A673 (cell line): ENCODE measurements at regions not wholly inside any gene's neighbourhood (a gene's known extent, or its start where the extent isn't known, plus 50 kb on each side); places are given as distances from the start of the nearest gene placed in this dataset.

Source experiments
- BruUV-seq: library from RNA; stranded (reverse); fragments of 400-500 nt; replicated peaks from 2 replicates; lab custom pipeline; 2021; lab: Mats Ljungman, UMichigan
- CTCF ChIA-PET: fragments of 300-600 bp; sonication (Branson Sonifier 250); formaldehyde crosslinking; loops from one replicate; lab custom pipeline; 2022; ENCODE audit warnings: antibody characterized with exemption; lab: Charles Lee
- POLR2A ChIA-PET: fragments of 300-600 bp; sonication (Branson Sonifier 250); formaldehyde crosslinking; loops from one replicate; lab custom pipeline; 2022; ENCODE audit warnings: antibody characterized with exemption; ENCODE audit not compliant: low non-redundant PET; lab: Charles Lee
- DNase-seq: peaks from one replicate; pipeline ENCODE4 v3.0.0-alpha.2; 2015; ENCODE audit warnings: low spot score
- H3K27ac ChIP-seq: fragments of 200-600 bp; sonication (generic); 2 replicates; pipeline ENCODE4 v1.5.1; 2016; ENCODE audit warnings: mixed run types, low read depth, mild to moderate bottlenecking, mixed read lengths, antibody characterized with exemption, low read length; ENCODE audit not compliant: poor library complexity, severe bottlenecking
- H3K27me3 ChIP-seq: fragments of 200-600 bp; sonication (generic); replicated peaks from 2 replicates; pipeline ENCODE4 v1.6.1; 2017; ENCODE audit warnings: mixed run types, low read depth, mild to moderate bottlenecking, mixed read lengths, antibody characterized with exemption, low read length; ENCODE audit not compliant: insufficient read depth, poor library complexity
- H3K36me3 ChIP-seq: fragments of 200-600 bp; sonication (generic); 2 replicates; pipeline ENCODE4 v1.6.1; 2016; ENCODE audit warnings: mixed run types, mild to moderate bottlenecking, mixed read lengths, antibody characterized with exemption, low read length; ENCODE audit not compliant: insufficient read depth, poor library complexity, severe bottlenecking
- H3K4me1 ChIP-seq: fragments of 200-600 bp; sonication (generic); 2 replicates; pipeline ENCODE4 v1.6.1; 2017; ENCODE audit warnings: mixed run types, mild to moderate bottlenecking, mixed read lengths, antibody characterized with exemption, low read length; ENCODE audit not compliant: insufficient read depth, poor library complexity, severe bottlenecking
- H3K4me3 ChIP-seq: fragments of 200-600 bp; sonication (generic); 2 replicates; pipeline ENCODE4 v1.5.1; 2016; ENCODE audit warnings: low read depth, mixed run types, mild to moderate bottlenecking, mixed read lengths, low read length; ENCODE audit not compliant: poor library complexity, severe bottlenecking
- H3K9me3 ChIP-seq: fragments of 200-600 bp; sonication (generic); 2 replicates; pipeline ENCODE4 v1.6.1; 2016; ENCODE audit warnings: mixed run types, low read depth, mild to moderate bottlenecking, mixed read lengths, antibody characterized with exemption, low read length; ENCODE audit not compliant: poor library complexity, severe bottlenecking
- CTCF ChIP-seq: fragments of 300-800, 200-600 bp; sonication (generic); conservative IDR thresholded peaks from 2 replicates; pipeline ENCODE4 v1.5.1; 2017; ENCODE audit warnings: low read depth, mild to moderate bottlenecking, antibody characterized with exemption, low read length, moderate library complexity, mixed read lengths
- EZH2 ChIP-seq: fragments of 200-600 bp; sonication (generic); IDR thresholded peaks from 2 replicates; pipeline ENCODE4 v1.6.1; 2017; ENCODE audit warnings: borderline replicate concordance, low read depth, mild to moderate bottlenecking, mixed read lengths, antibody characterized with exemption, low read length; ENCODE audit not compliant: poor library complexity, severe bottlenecking
- intact Hi-C: fragments of 100-400 bp; cut with micrococcal nuclease; formaldehyde crosslinking; loops from one replicate; pipeline ENCODE4 v1.10.0; 2022; ENCODE audit not compliant: unreplicated experiment

- no peak overlapping the region for H3K4me3 ChIP-seq
- peaks cover 13% of the 10 kb centered on the region for H3K4me1 ChIP-seq
These were observed 682.5 kb downstream of the QKI start for GRCh38 chr6:164097056-164097455.

GRCh38 chr6:164095056-164095455 lies 680.5 kb downstream of the QKI start:
- TF ChIP-seq EZH2: no peak
- no peak for TF ChIP-seq CTCF
- H3K4me1 ChIP-seq: peaks cover 13% of the 10 kb centered on the region
- intact Hi-C loops: loop anchor here (5.0 kb wide), 2 partner anchors 128 to 678 kb away; no protein-coding TSS in a partner anchor
- no peaks in the 10 kb centered on the region for H3K36me3 ChIP-seq
- ChIA-PET POLR2A (no interaction called here), CTCF (no interaction called here)
- H3K4me3 ChIP-seq: no peak overlapping the region
- DNase-seq: no peak
- no TSS peak for BruUV-seq
- H3K27me3 ChIP-seq: no peaks in the 10 kb centered on the region
- H3K9me3 ChIP-seq: no peaks in the 10 kb centered on the region
- no peak overlapping the region for H3K27ac ChIP-seq

More at GRCh38 chr6:164097056-164097455, 682.5 kb downstream of the QKI start:
- intact Hi-C loops: loop anchor here (5.0 kb wide), 2 partner anchors 130 to 680 kb away; no protein-coding TSS in a partner anchor
- H3K36me3 ChIP-seq: no peaks in the 10 kb centered on the region
- BruUV-seq: no TSS peak
- DNase-seq: no peak
- ChIA-PET CTCF (no interaction called here), POLR2A (no interaction called here)
- H3K27ac ChIP-seq: no peak overlapping the region
- H3K9me3 ChIP-seq: no peaks in the 10 kb centered on the region
- H3K27me3 ChIP-seq: no peaks in the 10 kb centered on the region
- TF ChIP-seq EZH2 (no peak), CTCF (no peak)

- Histone ChIP-seq H3K27ac (no peak overlapping the region), H3K36me3 (no peaks in the 10 kb centered on the region), H3K4me1 (no peaks in the 10 kb centered on the region), H3K9me3 (no peaks in the 10 kb centered on the region), H3K4me3 (no peak overlapping the region), H3K27me3 (no peaks in the 10 kb centered on the region)
- TF ChIP-seq EZH2: no peak
- TF ChIP-seq CTCF: no peak
- CTCF ChIA-PET: no interaction called here
- BruUV-seq: no TSS peak
- DNase-seq: no peak
- intact Hi-C loops: no loop called here
- POLR2A ChIA-PET: no interaction called here
These were observed 673.4 kb downstream of the QKI start for GRCh38 chr6:164087870-164088269.
